T follicular helper cell (primary cell): ENCODE measurements at regions not wholly inside any gene's neighbourhood (a gene's known extent, or its start where the extent isn't known, plus 50 kb on each side); places are given as distances from the start of the nearest gene placed in this dataset.

Source experiments
- DNase-seq: peaks from one replicate; pipeline ENCODE4 v3.0.0-alpha.2; 2020; ENCODE audit warnings: low read depth

- DNase-seq: no peak
Measured at GRCh38 chr6:1118287-1118647, 193.6 kb upstream of the FOXQ1 start.

GRCh38 chr6:1117530-1118286 is 194.2 kb upstream of the FOXQ1 start:
- no peak for DNase-seq

- DNase-seq: no peak
Measured at GRCh38 chr6:1116149-1116548, 195.7 kb upstream of the FOXQ1 start.

- no peak for DNase-seq
Measured at GRCh38 chr6:1113916-1114540, 197.9 kb upstream of the FOXQ1 start.

- no peak for DNase-seq
Measured at GRCh38 chr6:1111361-1111760, 200.5 kb upstream of the FOXQ1 start.

GRCh38 chr6:1110941-1111349 is 201.0 kb upstream of the FOXQ1 start:
- DNase-seq: no peak

- no peak for DNase-seq
Measured at GRCh38 chr6:1110164-1110563, 201.7 kb upstream of the FOXQ1 start.

- no peak for DNase-seq
Measured at GRCh38 chr6:1109134-1109533, 202.8 kb upstream of the FOXQ1 start.

- DNase-seq: no peak
Measured at GRCh38 chr6:1108198-1108597, 203.7 kb upstream of the FOXQ1 start.

GRCh38 chr6:1107578-1107977 is 204.3 kb upstream of the FOXQ1 start:
- DNase-seq: no peak

- DNase-seq: no peak
Measured at GRCh38 chr6:1105833-1106400, 206.0 kb upstream of the FOXQ1 start.

- DNase-seq: no peak
Measured at GRCh38 chr6:1104988-1105670, 206.8 kb upstream of the FOXQ1 start.

- no peak for DNase-seq
Measured at GRCh38 chr6:1103945-1104623, 207.8 kb upstream of the FOXQ1 start.

- no peak for DNase-seq
Measured at GRCh38 chr6:1103021-1103420, 208.9 kb upstream of the FOXQ1 start.

GRCh38 chr6:1100269-1100668 is 211.6 kb upstream of the FOXQ1 start:
- no peak for DNase-seq

GRCh38 chr6:1099264-1099663 is 212.6 kb upstream of the FOXQ1 start:
- DNase-seq: no peak

- no peak for DNase-seq
Measured at GRCh38 chr6:1096967-1097765, 214.7 kb upstream of the FOXQ1 start.

- DNase-seq: no peak
Measured at GRCh38 chr6:1094306-1094705, 217.6 kb upstream of the FOXQ1 start.

- DNase-seq: no peak
Measured at GRCh38 chr6:1091900-1092299, 220.0 kb upstream of the FOXQ1 start.

- no peak for DNase-seq
Measured at GRCh38 chr6:1089859-1090258, 222.0 kb upstream of the FOXQ1 start.

GRCh38 chr6:1088492-1089001 is 223.4 kb upstream of the FOXQ1 start:
- no peak for DNase-seq
